ENCODE measurements at regions not wholly inside any gene's neighbourhood (a gene's known extent, or its start where the extent isn't known, plus 50 kb on each side); places are given as distances from the start of the nearest gene placed in this dataset.

- Mint-ChIP-seq H3K27me3 (no peaks in the 10 kb centered on the region), H3K4me1 (no peaks in the 10 kb centered on the region), H3K27ac (no peak overlapping the region), H3K9me3 (no peaks in the 10 kb centered on the region), H3K4me3 (no peak overlapping the region), H3K36me3 (no peaks in the 10 kb centered on the region)
- ATAC-seq (replicated peaks) (no peak), DNase-seq (no peak)
Observed at GRCh38 chrY:8618302-8618701, 719.0 kb upstream of the TSPY4 start.

GRCh38 chrY:8622156-8622555, 715.1 kb upstream of the TSPY4 start:
- Mint-ChIP-seq H3K27ac (no peak overlapping the region), H3K4me1 (no peaks in the 10 kb centered on the region), H3K36me3 (no peaks in the 10 kb centered on the region), H3K9me3 (no peaks in the 10 kb centered on the region), H3K27me3 (peaks cover 0 to 3% of the 10 kb centered on the region in 2 donors), H3K4me3 (no peak overlapping the region)
- ATAC-seq (replicated peaks) (no peak), DNase-seq (no peak)

GRCh38 chrY:8622856-8623255, 714.4 kb upstream of the TSPY4 start:
- Mint-ChIP-seq H3K4me3 (no peak overlapping the region), H3K27ac (no peak overlapping the region)

GRCh38 chrY:8629636-8630035, 707.6 kb upstream of the TSPY4 start:
- ATAC-seq (replicated peaks): no peak

More at GRCh38 chrY:8622856-8623255, 714.4 kb upstream of the TSPY4 start:
- Mint-ChIP-seq H3K36me3 (no peaks in the 10 kb centered on the region), H3K27me3 (peaks cover 0 to 10% of the 10 kb centered on the region in 2 donors), H3K9me3 (no peaks in the 10 kb centered on the region), H3K4me1 (no peaks in the 10 kb centered on the region)
- ATAC-seq (replicated peaks) (no peak), DNase-seq (no peak)

GRCh38 chrY:8638111-8638510, 699.2 kb upstream of the TSPY4 start:
- Mint-ChIP-seq H3K9me3 (peaks cover 0 to 5% of the 10 kb centered on the region in 2 donors), H3K27me3 (no peaks in the 10 kb centered on the region), H3K27ac (no peak overlapping the region), H3K36me3 (peaks cover 0 to 1% of the 10 kb centered on the region in 2 donors), H3K4me3 (no peak overlapping the region), H3K4me1 (peaks cover 0 to 8% of the 10 kb centered on the region in 2 donors)
- no peak for DNase-seq
- ATAC-seq (replicated peaks): no peak

More at GRCh38 chrY:8629636-8630035, 707.6 kb upstream of the TSPY4 start:
- Mint-ChIP-seq H3K9me3 (peaks cover 0 to 5% of the 10 kb centered on the region in 2 donors), H3K4me1 (peaks cover 0 to 8% of the 10 kb centered on the region in 2 donors), H3K4me3 (no peak overlapping the region), H3K36me3 (peaks cover 0 to 1% of the 10 kb centered on the region in 2 donors), H3K27ac (no peak overlapping the region), H3K27me3 (peaks cover 0 to 10% of the 10 kb centered on the region in 2 donors)
- DNase-seq: no peak

- Mint-ChIP-seq H3K9me3 (no peaks in the 10 kb centered on the region), H3K4me1 (no peaks in the 10 kb centered on the region), H3K36me3 (no peaks in the 10 kb centered on the region), H3K4me3 (no peak overlapping the region), H3K27me3 (no peaks in the 10 kb centered on the region), H3K27ac (no peak overlapping the region)
- DNase-seq (no peak), ATAC-seq (replicated peaks) (no peak)
Observed at GRCh38 chrY:8644926-8645325, 692.3 kb upstream of the TSPY4 start.

- no peak overlapping the region for H3K27ac Mint-ChIP-seq
- H3K27me3 Mint-ChIP-seq: no peaks in the 10 kb centered on the region
- H3K4me3 Mint-ChIP-seq: no peak overlapping the region
- no peaks in the 10 kb centered on the region for H3K9me3 Mint-ChIP-seq
- ATAC-seq (replicated peaks) (peak in 1 of 2 donors; percentile 31), DNase-seq (no peak)
- H3K36me3 Mint-ChIP-seq: no peaks in the 10 kb centered on the region
- peaks cover 0 to 5% of the 10 kb centered on the region in 2 donors for H3K4me1 Mint-ChIP-seq
Observed at GRCh38 chrY:8652445-8652844, 684.8 kb upstream of the TSPY4 start.

- Mint-ChIP-seq H3K4me3 (no peak overlapping the region), H3K4me1 (peaks cover 0 to 5% of the 10 kb centered on the region in 2 donors), H3K9me3 (no peaks in the 10 kb centered on the region), H3K27ac (no peak overlapping the region), H3K36me3 (no peaks in the 10 kb centered on the region), H3K27me3 (no peaks in the 10 kb centered on the region)
- DNase-seq: no peak
- peak in 1 of 2 donors; percentile 36 for ATAC-seq (replicated peaks)
Observed at GRCh38 chrY:8655017-8655416, 682.2 kb upstream of the TSPY4 start.

- Mint-ChIP-seq H3K9me3 (no peaks in the 10 kb centered on the region), H3K27ac (no peak overlapping the region), H3K36me3 (no peaks in the 10 kb centered on the region), H3K4me3 (no peak overlapping the region), H3K27me3 (no peaks in the 10 kb centered on the region), H3K4me1 (peaks cover 0 to 5% of the 10 kb centered on the region in 2 donors)
- ATAC-seq (replicated peaks) (no peak), DNase-seq (no peak)
Observed at GRCh38 chrY:8656101-8656500, 681.2 kb upstream of the TSPY4 start.

GRCh38 chrY:8656515-8656914, 680.7 kb upstream of the TSPY4 start:
- ATAC-seq (replicated peaks): no peak
- DNase-seq: no peak
- Mint-ChIP-seq H3K27ac (no peak overlapping the region), H3K4me1 (peaks cover 0 to 5% of the 10 kb centered on the region in 2 donors), H3K27me3 (no peaks in the 10 kb centered on the region), H3K36me3 (no peaks in the 10 kb centered on the region), H3K9me3 (no peaks in the 10 kb centered on the region), H3K4me3 (no peak overlapping the region)

GRCh38 chrY:8659721-8660120, 677.5 kb upstream of the TSPY4 start:
- Mint-ChIP-seq H3K4me1 (no peaks in the 10 kb centered on the region), H3K36me3 (no peaks in the 10 kb centered on the region), H3K27ac (no peak overlapping the region), H3K4me3 (no peak overlapping the region), H3K9me3 (no peaks in the 10 kb centered on the region), H3K27me3 (no peaks in the 10 kb centered on the region)
- DNase-seq (no peak), ATAC-seq (replicated peaks) (no peak)

- Mint-ChIP-seq H3K27me3 (no peaks in the 10 kb centered on the region), H3K27ac (no peak overlapping the region), H3K4me3 (no peak overlapping the region), H3K4me1 (no peaks in the 10 kb centered on the region), H3K9me3 (no peaks in the 10 kb centered on the region), H3K36me3 (no peaks in the 10 kb centered on the region)
- no peak for ATAC-seq (replicated peaks)
- no peak for DNase-seq
Observed at GRCh38 chrY:8673896-8674295, 663.4 kb upstream of the TSPY4 start.

- Mint-ChIP-seq H3K4me3 (no peak overlapping the region), H3K27ac (no peak overlapping the region), H3K27me3 (no peaks in the 10 kb centered on the region), H3K9me3 (no peaks in the 10 kb centered on the region), H3K4me1 (no peaks in the 10 kb centered on the region), H3K36me3 (no peaks in the 10 kb centered on the region)
- no peak for ATAC-seq (replicated peaks)
- DNase-seq: no peak
Observed at GRCh38 chrY:8677336-8677935, 659.8 kb upstream of the TSPY4 start.

GRCh38 chrY:8687154-8687553, 650.1 kb upstream of the TSPY4 start:
- no peak for ATAC-seq (replicated peaks)
- H3K4me3 Mint-ChIP-seq: no peak overlapping the region
- H3K27ac Mint-ChIP-seq: no peak overlapping the region
- no peaks in the 10 kb centered on the region for H3K4me1 Mint-ChIP-seq
- H3K36me3 Mint-ChIP-seq: no peaks in the 10 kb centered on the region
- DNase-seq: no peak
- H3K27me3 Mint-ChIP-seq: no peaks in the 10 kb centered on the region
- H3K9me3 Mint-ChIP-seq: no peaks in the 10 kb centered on the region

GRCh38 chrY:8690901-8691685, 646.2 kb upstream of the TSPY4 start:
- no peaks in the 10 kb centered on the region for H3K36me3 Mint-ChIP-seq
- H3K9me3 Mint-ChIP-seq: no peaks in the 10 kb centered on the region
- no peak for ATAC-seq (replicated peaks)
- H3K27me3 Mint-ChIP-seq: no peaks in the 10 kb centered on the region
- no peaks in the 10 kb centered on the region for H3K4me1 Mint-ChIP-seq
- no peak overlapping the region for H3K27ac Mint-ChIP-seq
- no peak overlapping the region for H3K4me3 Mint-ChIP-seq
- no peak for DNase-seq

All from stimulated activated naive B cell treated with anti-CD40 and anti-IgM and Interleukin-4, amounts not matched to agents 10 μg/mL and 1 μg/mL and 100 μg/mL, for 72 hours (primary cell).